HepG2 (cell line): ENCODE measurements at regions not wholly inside any gene's neighbourhood (a gene's known extent, or its start where the extent isn't known, plus 50 kb on each side); places are given as distances from the start of the nearest gene placed in this dataset.
A peak's percentile ranks its signal among the peaks of the same experiment; 100 is the strongest.

Experiments used
- BHLHE40 ChIP-seq: IDR thresholded peaks from 2 replicates; pipeline ENCODE4 v1.6.1; 2011; ENCODE audit warnings: low read length, improper control_type of control experiment
- GFI1 ChIP-seq: sonication (generic); formaldehyde crosslinking; IDR thresholded peaks from 2 replicates; pipeline ENCODE4 v1.5.0; 2020; ENCODE audit warnings: missing genetic modification reagents, mild to moderate bottlenecking, borderline replicate concordance
- KDM5B ChIP-seq: sonication (generic); formaldehyde crosslinking; IDR thresholded peaks from 2 replicates; pipeline ENCODE4 v1.4.0; 2020; ENCODE audit warnings: missing genetic modification reagents, mild to moderate bottlenecking, borderline replicate concordance
- MIER3 ChIP-seq: IDR thresholded peaks from 2 replicates; pipeline ENCODE4 v1.6.1; 2016; ENCODE audit warnings: missing compliant biosample characterization, borderline replicate concordance
- NCOA2 ChIP-seq: sonication (generic); formaldehyde crosslinking; IDR thresholded peaks from 2 replicates; pipeline ENCODE4 v1.8.0; 2022; ENCODE audit warnings: inconsistent platforms
- SKI ChIP-seq: fragments of 450-650 bp; IDR thresholded peaks from one replicate; pipeline ENCODE4 v1.6.1; 2018; ENCODE audit warnings: mild to moderate bottlenecking; ENCODE audit not compliant: partially characterized antibody
- SNRNP70 ChIP-seq: fragments of 200-400 bp; formaldehyde crosslinking; IDR thresholded peaks from 2 replicates; pipeline ENCODE4 v1.6.1; 2017; ENCODE audit warnings: mild to moderate bottlenecking, low read depth, low read length, moderate library complexity
- SOX5 ChIP-seq: IDR thresholded peaks from 2 replicates; pipeline ENCODE4 v1.6.1; 2016; ENCODE audit warnings: borderline replicate concordance
- SRSF9 ChIP-seq: fragments of 200-400 bp; formaldehyde crosslinking; IDR thresholded peaks from 2 replicates; pipeline ENCODE4 v1.6.1; 2018; ENCODE audit warnings: borderline replicate concordance, mild to moderate bottlenecking, low read depth, low read length; ENCODE audit not compliant: insufficient read depth, poor library complexity, severe bottlenecking
- XRCC5 ChIP-seq: fragments of 200-400 bp; formaldehyde crosslinking; optimal IDR thresholded peaks from 2 replicates; pipeline ENCODE3; 2017; ENCODE audit warnings: mild to moderate bottlenecking, low read length
- ZFP36L2 ChIP-seq: sonication (generic); formaldehyde crosslinking; IDR thresholded peaks from 2 replicates; pipeline ENCODE4 v1.4.0; 2020; ENCODE audit warnings: missing genetic modification reagents
- ZNF383 ChIP-seq: sonication (generic); formaldehyde crosslinking; IDR thresholded peaks from 2 replicates; pipeline ENCODE4 v1.4.0; 2020; ENCODE audit warnings: missing genetic modification reagents, mild to moderate bottlenecking, borderline replicate concordance
- ZNF460 ChIP-seq: sonication (generic); formaldehyde crosslinking; IDR thresholded peaks from 2 replicates; pipeline ENCODE4 v1.5.1; 2020; ENCODE audit warnings: missing genetic modification reagents, mild to moderate bottlenecking, borderline replicate concordance
- ZNF546 ChIP-seq: sonication (generic); formaldehyde crosslinking; conservative IDR thresholded peaks from 2 replicates; pipeline ENCODE4 v1.8.1; 2023; ENCODE audit warnings: mild to moderate bottlenecking, missing genetic modification reagents
- ZNF598 ChIP-seq: sonication (generic); formaldehyde crosslinking; IDR thresholded peaks from 2 replicates; pipeline ENCODE4 v1.5.1; 2020; ENCODE audit warnings: mild to moderate bottlenecking, missing genetic modification reagents, borderline replicate concordance
- ZNF607 ChIP-seq: sonication (generic); formaldehyde crosslinking; IDR thresholded peaks from 2 replicates; pipeline ENCODE4 v1.5.1; 2020; ENCODE audit warnings: missing genetic modification reagents, mild to moderate bottlenecking, borderline replicate concordance
- ZNF749 ChIP-seq: sonication (generic); formaldehyde crosslinking; IDR thresholded peaks from 2 replicates; pipeline ENCODE4 v1.8.0; 2022; ENCODE audit warnings: mild to moderate bottlenecking, missing genetic modification reagents, moderate library complexity, borderline replicate concordance
- ZNF766 ChIP-seq: sonication (generic); formaldehyde crosslinking; IDR thresholded peaks from 2 replicates; pipeline ENCODE4 v1.5.0; 2020; ENCODE audit warnings: missing genetic modification reagents, borderline replicate concordance
- ZNF883 ChIP-seq: sonication (generic); formaldehyde crosslinking; IDR thresholded peaks from 2 replicates; pipeline ENCODE4 v1.5.1; 2020; ENCODE audit warnings: mild to moderate bottlenecking, missing genetic modification reagents; ENCODE audit errors: not compliant biosample characterization
- ZZZ3 ChIP-seq: sonication (generic); formaldehyde crosslinking; IDR thresholded peaks from 2 replicates; pipeline ENCODE4 v1.4.0; 2020; ENCODE audit warnings: missing genetic modification reagents, mild to moderate bottlenecking, borderline replicate concordance
- TF ChIP-seq, protein P1 (sequence below): IDR thresholded peaks from 2 replicates; pipeline ENCODE4 v1.6.1; 2012; ENCODE audit warnings: low read length, improper control_type of control experiment
- TF ChIP-seq, protein P2 (sequence below): sonication (generic); formaldehyde crosslinking; IDR thresholded peaks from 2 replicates; pipeline ENCODE4 v1.4.0; 2020; ENCODE audit warnings: mild to moderate bottlenecking, missing genetic modification reagents
- TF ChIP-seq, protein P3 (sequence below): sonication (generic); formaldehyde crosslinking; IDR thresholded peaks from 2 replicates; pipeline ENCODE4 v1.4.0; 2020; ENCODE audit warnings: missing genetic modification reagents, mild to moderate bottlenecking, borderline replicate concordance
- TF ChIP-seq, protein P4 (sequence below): sonication (generic); formaldehyde crosslinking; IDR thresholded peaks from 2 replicates; pipeline ENCODE4 v1.4.0; 2020; ENCODE audit warnings: mild to moderate bottlenecking, low read depth, missing genetic modification reagents

DNA sequence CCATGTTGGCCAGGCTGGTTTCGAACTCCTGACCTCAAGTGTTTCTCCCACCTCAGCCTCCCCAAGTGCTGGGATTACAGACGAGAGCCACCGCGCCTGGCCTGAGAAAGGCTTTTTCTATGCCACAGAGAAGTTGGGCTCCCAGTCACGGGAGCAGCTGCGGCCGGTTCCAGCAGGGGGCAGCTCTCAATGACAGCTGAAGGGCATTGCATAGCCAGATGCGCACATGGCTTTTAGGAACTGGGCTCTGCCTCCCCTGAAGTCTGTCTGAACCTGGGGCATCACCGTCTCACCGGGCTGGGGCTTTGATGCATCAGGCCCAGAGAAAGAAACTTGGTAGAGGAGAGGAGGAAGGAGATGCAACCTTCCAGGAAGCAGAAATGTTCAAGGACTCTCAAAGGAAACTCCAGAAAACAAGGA is 84.2 kb upstream of the LAPTM4A start (continued):
- TF ChIP-seq, protein P1, sequence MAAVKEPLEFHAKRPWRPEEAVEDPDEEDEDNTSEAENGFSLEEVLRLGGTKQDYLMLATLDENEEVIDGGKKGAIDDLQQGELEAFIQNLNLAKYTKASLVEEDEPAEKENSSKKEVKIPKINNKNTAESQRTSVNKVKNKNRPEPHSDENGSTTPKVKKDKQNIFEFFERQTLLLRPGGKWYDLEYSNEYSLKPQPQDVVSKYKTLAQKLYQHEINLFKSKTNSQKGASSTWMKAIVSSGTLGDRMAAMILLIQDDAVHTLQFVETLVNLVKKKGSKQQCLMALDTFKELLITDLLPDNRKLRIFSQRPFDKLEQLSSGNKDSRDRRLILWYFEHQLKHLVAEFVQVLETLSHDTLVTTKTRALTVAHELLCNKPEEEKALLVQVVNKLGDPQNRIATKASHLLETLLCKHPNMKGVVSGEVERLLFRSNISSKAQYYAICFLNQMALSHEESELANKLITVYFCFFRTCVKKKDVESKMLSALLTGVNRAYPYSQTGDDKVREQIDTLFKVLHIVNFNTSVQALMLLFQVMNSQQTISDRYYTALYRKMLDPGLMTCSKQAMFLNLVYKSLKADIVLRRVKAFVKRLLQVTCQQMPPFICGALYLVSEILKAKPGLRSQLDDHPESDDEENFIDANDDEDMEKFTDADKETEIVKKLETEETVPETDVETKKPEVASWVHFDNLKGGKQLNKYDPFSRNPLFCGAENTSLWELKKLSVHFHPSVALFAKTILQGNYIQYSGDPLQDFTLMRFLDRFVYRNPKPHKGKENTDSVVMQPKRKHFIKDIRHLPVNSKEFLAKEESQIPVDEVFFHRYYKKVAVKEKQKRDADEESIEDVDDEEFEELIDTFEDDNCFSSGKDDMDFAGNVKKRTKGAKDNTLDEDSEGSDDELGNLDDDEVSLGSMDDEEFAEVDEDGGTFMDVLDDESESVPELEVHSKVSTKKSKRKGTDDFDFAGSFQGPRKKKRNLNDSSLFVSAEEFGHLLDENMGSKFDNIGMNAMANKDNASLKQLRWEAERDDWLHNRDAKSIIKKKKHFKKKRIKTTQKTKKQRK, result no peak
- TF ChIP-seq SKI (no peak), SNRNP70 (no peak), ZNF749 (no peak), MIER3 (CRISPR knock-in tag) (peak; percentile 73; the same call in 1 of the 2 replicates), ZNF766 (CRISPR knock-in tag) (peak; percentile 57; the same call in 1 of the 2 replicates), XRCC5 (peak; percentile 94), ZNF598 (CRISPR knock-in tag) (no peak), ZNF546 (CRISPR knock-in tag) (no peak), NCOA2 (CRISPR knock-in tag) (peak; percentile 14; the same call in 1 of the 2 replicates), ZNF607 (CRISPR knock-in tag) (no peak), KDM5B (peak; percentile 62; the same call in 1 of the 2 replicates), ZNF383 (CRISPR knock-in tag) (no peak), BHLHE40 (peak; percentile 75), SRSF9 (no peak), ZZZ3 (CRISPR knock-in tag) (no peak), GFI1 (CRISPR knock-in tag) (0 out of 2 replicates have a peak, but pooled peaks have one; percentile 21), SOX5 (CRISPR knock-in tag) (no peak), ZFP36L2 (CRISPR knock-in tag) (no peak), ZNF883 (no peak), ZNF460 (no peak)
- TF ChIP-seq, protein P2, sequence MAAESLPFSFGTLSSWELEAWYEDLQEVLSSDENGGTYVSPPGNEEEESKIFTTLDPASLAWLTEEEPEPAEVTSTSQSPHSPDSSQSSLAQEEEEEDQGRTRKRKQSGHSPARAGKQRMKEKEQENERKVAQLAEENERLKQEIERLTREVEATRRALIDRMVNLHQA (CRISPR knock-in tag), result no peak
- TF ChIP-seq, protein P3, sequence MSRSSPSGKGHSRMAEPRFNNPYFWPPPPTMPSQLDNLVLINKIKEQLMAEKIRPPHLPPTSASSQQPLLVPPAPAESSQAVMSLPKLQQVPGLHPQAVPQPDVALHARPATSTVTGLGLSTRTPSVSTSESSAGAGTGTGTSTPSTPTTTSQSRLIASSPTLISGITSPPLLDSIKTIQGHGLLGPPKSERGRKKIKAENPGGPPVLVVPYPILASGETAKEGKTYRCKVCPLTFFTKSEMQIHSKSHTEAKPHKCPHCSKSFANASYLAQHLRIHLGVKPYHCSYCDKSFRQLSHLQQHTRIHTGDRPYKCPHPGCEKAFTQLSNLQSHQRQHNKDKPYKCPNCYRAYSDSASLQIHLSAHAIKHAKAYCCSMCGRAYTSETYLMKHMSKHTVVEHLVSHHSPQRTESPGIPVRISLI, result no peak; the same call in 1 of the 2 replicates
- TF ChIP-seq, protein P4, sequence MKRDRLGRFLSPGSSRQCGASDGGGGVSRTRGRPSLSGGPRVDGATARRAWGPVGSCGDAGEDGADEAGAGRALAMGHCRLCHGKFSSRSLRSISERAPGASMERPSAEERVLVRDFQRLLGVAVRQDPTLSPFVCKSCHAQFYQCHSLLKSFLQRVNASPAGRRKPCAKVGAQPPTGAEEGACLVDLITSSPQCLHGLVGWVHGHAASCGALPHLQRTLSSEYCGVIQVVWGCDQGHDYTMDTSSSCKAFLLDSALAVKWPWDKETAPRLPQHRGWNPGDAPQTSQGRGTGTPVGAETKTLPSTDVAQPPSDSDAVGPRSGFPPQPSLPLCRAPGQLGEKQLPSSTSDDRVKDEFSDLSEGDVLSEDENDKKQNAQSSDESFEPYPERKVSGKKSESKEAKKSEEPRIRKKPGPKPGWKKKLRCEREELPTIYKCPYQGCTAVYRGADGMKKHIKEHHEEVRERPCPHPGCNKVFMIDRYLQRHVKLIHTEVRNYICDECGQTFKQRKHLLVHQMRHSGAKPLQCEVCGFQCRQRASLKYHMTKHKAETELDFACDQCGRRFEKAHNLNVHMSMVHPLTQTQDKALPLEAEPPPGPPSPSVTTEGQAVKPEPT (CRISPR knock-in tag), result no peak
